ENCODE measurements at regions not wholly inside any gene's neighbourhood (a gene's known extent, or its start where the extent isn't known, plus 50 kb on each side); places are given as distances from the start of the nearest gene placed in this dataset.

GRCh38 chr9:129467739-129468666 lies 152.9 kb downstream of the C9orf50 start:
- TF ChIP-seq, protein P1, sequence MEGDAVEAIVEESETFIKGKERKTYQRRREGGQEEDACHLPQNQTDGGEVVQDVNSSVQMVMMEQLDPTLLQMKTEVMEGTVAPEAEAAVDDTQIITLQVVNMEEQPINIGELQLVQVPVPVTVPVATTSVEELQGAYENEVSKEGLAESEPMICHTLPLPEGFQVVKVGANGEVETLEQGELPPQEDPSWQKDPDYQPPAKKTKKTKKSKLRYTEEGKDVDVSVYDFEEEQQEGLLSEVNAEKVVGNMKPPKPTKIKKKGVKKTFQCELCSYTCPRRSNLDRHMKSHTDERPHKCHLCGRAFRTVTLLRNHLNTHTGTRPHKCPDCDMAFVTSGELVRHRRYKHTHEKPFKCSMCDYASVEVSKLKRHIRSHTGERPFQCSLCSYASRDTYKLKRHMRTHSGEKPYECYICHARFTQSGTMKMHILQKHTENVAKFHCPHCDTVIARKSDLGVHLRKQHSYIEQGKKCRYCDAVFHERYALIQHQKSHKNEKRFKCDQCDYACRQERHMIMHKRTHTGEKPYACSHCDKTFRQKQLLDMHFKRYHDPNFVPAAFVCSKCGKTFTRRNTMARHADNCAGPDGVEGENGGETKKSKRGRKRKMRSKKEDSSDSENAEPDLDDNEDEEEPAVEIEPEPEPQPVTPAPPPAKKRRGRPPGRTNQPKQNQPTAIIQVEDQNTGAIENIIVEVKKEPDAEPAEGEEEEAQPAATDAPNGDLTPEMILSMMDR (IDR thresholded peaks at IDR 0.05; ENCODE audit: extremely low read depth in 1 of 2, insufficient read depth in 1 of 2, low read depth in 1 of 2, low read length in 2 of 2): no peak
- no peak for TF ChIP-seq POLR2A (IDR thresholded peaks at IDR 0.05; ENCODE audit: low read depth, low read length)
- no peak for TF ChIP-seq EZH2 (IDR thresholded peaks at IDR 0.05; ENCODE audit: borderline replicate concordance, low read depth, low read length, severe bottlenecking)
- TF ChIP-seq JUN (IDR thresholded peaks at IDR 0.05; ENCODE audit: borderline replicate concordance, insufficient read depth, insufficient read length, low read depth): no peak
- TF ChIP-seq POLR2AphosphoS5 (IDR thresholded peaks at IDR 0.05; ENCODE audit: insufficient read depth, low read depth, low read length): no peak

Data from endothelial cell of umbilical vein (primary cell).